Neuronal stem cell (in vitro differentiated cells): ENCODE measurements at regions not wholly inside any gene's neighbourhood (a gene's known extent, or its start where the extent isn't known, plus 50 kb on each side); places are given as distances from the start of the nearest gene placed in this dataset.

ENCODE experiments used
- DNase-seq: peaks from one replicate; pipeline ENCODE4 v3.0.0-alpha.2; 2013; ENCODE audit warnings: low spot score
- H2AFZ ChIP-seq: one replicate; pipeline ENCODE4 v1.6.1; 2013; ENCODE audit warnings: mild to moderate bottlenecking, low read length, inconsistent platforms
- H2AK5ac ChIP-seq: 2 replicates; pipeline ENCODE4 v1.6.1; 2013; ENCODE audit warnings: low read depth, mild to moderate bottlenecking, inconsistent platforms, low read length, moderate library complexity, mixed read lengths
- H2BK120ac ChIP-seq: 2 replicates; pipeline ENCODE4 v1.6.1; 2013; ENCODE audit warnings: low read depth, mild to moderate bottlenecking, inconsistent platforms, low read length, moderate library complexity, mixed read lengths
- H2BK12ac ChIP-seq: one replicate; pipeline ENCODE4 v1.6.1; 2013; ENCODE audit warnings: low read length, inconsistent platforms
- H2BK15ac ChIP-seq: 2 replicates; pipeline ENCODE4 v1.6.1; 2013; ENCODE audit warnings: mild to moderate bottlenecking, low read length, inconsistent platforms, mixed read lengths
- H2BK5ac ChIP-seq: one replicate; pipeline ENCODE4 v1.6.1; 2013; ENCODE audit warnings: inconsistent platforms, mild to moderate bottlenecking, low read length, moderate library complexity
- H3K14ac ChIP-seq: one replicate; pipeline ENCODE4 v1.6.1; 2013; ENCODE audit warnings: low read length, inconsistent platforms
- H3K18ac ChIP-seq: 2 replicates; pipeline ENCODE4 v1.6.1; 2013; ENCODE audit warnings: low read length, inconsistent platforms
- H3K23ac ChIP-seq: 2 replicates; pipeline ENCODE4 v1.6.1; 2013; ENCODE audit warnings: low read depth, mild to moderate bottlenecking, mixed read lengths, low read length, inconsistent platforms; ENCODE audit not compliant: poor library complexity
- H3K27ac ChIP-seq: replicated peaks from 3 replicates; pipeline ENCODE4 v1.5.1; 2013; ENCODE audit warnings: low read length, inconsistent platforms
- H3K27me3 ChIP-seq, 3 experiments: 2 replicates each; pipeline ENCODE4 v1.6.1; 2013; ENCODE audit warnings: low read length in 3 of 3, mild to moderate bottlenecking in 2 of 3, inconsistent platforms in 1 of 3, low read depth in 1 of 3, mixed read lengths in 1 of 3, moderate library complexity in 1 of 3; ENCODE audit not compliant: control insufficient read depth in 3 of 3, insufficient read depth in 3 of 3
- H3K36me3 ChIP-seq, 2 donors: replicated peaks in 1 of 2; 2 replicates each; pipeline ENCODE4 v1.6.1; 2013; ENCODE audit warnings: low read length in 2 of 2; ENCODE audit not compliant: control insufficient read depth in 2 of 2, insufficient read depth in 2 of 2
- H3K4ac ChIP-seq: 2 replicates; pipeline ENCODE4 v1.6.1; 2013; ENCODE audit warnings: inconsistent platforms, mild to moderate bottlenecking, low read length, moderate library complexity
- H3K4me1 ChIP-seq, 2 donors: 1 replicate in 1 of 2; 2 replicates in 1 of 2; pipeline ENCODE4 v1.6.1; 2013; ENCODE audit warnings: low read length in 2 of 2, low read depth in 1 of 2; ENCODE audit not compliant: control insufficient read depth in 2 of 2, insufficient read depth in 1 of 2
- H3K4me2 ChIP-seq: one replicate; pipeline ENCODE4 v1.6.1; 2013; ENCODE audit warnings: mild to moderate bottlenecking, low read length, inconsistent platforms; ENCODE audit not compliant: insufficient read depth, poor library complexity, severe bottlenecking
- H3K4me3 ChIP-seq, 2 donors: 2 replicates each; pipeline ENCODE4 v1.5.1; 2013; ENCODE audit warnings: low read length in 2 of 2, mild to moderate bottlenecking in 2 of 2, inconsistent platforms in 1 of 2, moderate library complexity in 1 of 2
- H3K79me1 ChIP-seq: one replicate; pipeline ENCODE4 v1.6.1; 2013; ENCODE audit warnings: low read depth, mild to moderate bottlenecking, inconsistent platforms, low read length, moderate library complexity
- H3K9ac ChIP-seq: one replicate; pipeline ENCODE4 v1.6.1; 2013; ENCODE audit warnings: mild to moderate bottlenecking, low read depth, low read length, inconsistent platforms; ENCODE audit not compliant: poor library complexity
- H3K9me3 ChIP-seq, 2 donors: replicated peaks in 1 of 2; 2 replicates each; pipeline versions ENCODE3 to v1.6.1; 2013; ENCODE audit warnings: low read length in 2 of 2, mild to moderate bottlenecking in 2 of 2, inconsistent platforms in 1 of 2, low read depth in 1 of 2, mixed read lengths in 1 of 2, moderate library complexity in 1 of 2; ENCODE audit not compliant: control insufficient read depth in 2 of 2, insufficient read depth in 1 of 2
- H4K8ac ChIP-seq: one replicate; pipeline ENCODE4 v1.6.1; 2013; ENCODE audit warnings: low read depth, mild to moderate bottlenecking, inconsistent platforms, low read length, moderate library complexity
- H4K91ac ChIP-seq: one replicate; pipeline ENCODE4 v1.6.1; 2013; ENCODE audit warnings: low read length, low read depth, mild to moderate bottlenecking, inconsistent platforms; ENCODE audit not compliant: poor library complexity
- WGBS, 2 donors: extraction: QIAGEN DNeasy Blood & Tissue Kit; methylation state at CpG; one replicate each; pipeline ENCODE4 v1.1.7; 2013; ENCODE audit warnings: missing lambda C conversion rate in 2 of 2, mixed read lengths in 1 of 2; ENCODE audit not compliant: insufficient read length in 2 of 2, insufficient replicate concordance in 1 of 2; ENCODE audit errors: extremely low coverage in 2 of 2; 5-methylcytosine and 5-hydroxymethylcytosine counted together

GRCh38 chrX:25733148-25733547, 405.0 kb upstream of the MAGEB18 start:
- no peak overlapping the region for H3K4me2 ChIP-seq
- no peak overlapping the region for H2AFZ ChIP-seq
- H3K4me1 ChIP-seq: no peaks in the 10 kb centered on the region
- H4K8ac ChIP-seq: no peak overlapping the region
- no peak for DNase-seq
- no peaks in the 10 kb centered on the region for H3K9me3 ChIP-seq
- H3K36me3 ChIP-seq: no peaks in the 10 kb centered on the region
- H3K9ac ChIP-seq: no peak overlapping the region
- H2AK5ac ChIP-seq: no peak overlapping the region
- WGBS, 2 donors: no CpG with 5 or more reads among the region's 3 CpGs
- H3K18ac ChIP-seq: no peak overlapping the region
- no peak overlapping the region for H3K27ac ChIP-seq
- H3K23ac ChIP-seq: no peak overlapping the region
- no peak overlapping the region for H3K4ac ChIP-seq
- no peak overlapping the region for H4K91ac ChIP-seq
- no peaks in the 10 kb centered on the region for H3K79me1 ChIP-seq
- no peak overlapping the region for H2BK12ac ChIP-seq
- no peak overlapping the region for H2BK120ac ChIP-seq
- H2BK15ac ChIP-seq: no peak overlapping the region
- H3K14ac ChIP-seq: no peak overlapping the region
- no peaks in the 10 kb centered on the region for H3K27me3 ChIP-seq
- H3K4me3 ChIP-seq: no peak overlapping the region
- no peak overlapping the region for H2BK5ac ChIP-seq

DNA sequence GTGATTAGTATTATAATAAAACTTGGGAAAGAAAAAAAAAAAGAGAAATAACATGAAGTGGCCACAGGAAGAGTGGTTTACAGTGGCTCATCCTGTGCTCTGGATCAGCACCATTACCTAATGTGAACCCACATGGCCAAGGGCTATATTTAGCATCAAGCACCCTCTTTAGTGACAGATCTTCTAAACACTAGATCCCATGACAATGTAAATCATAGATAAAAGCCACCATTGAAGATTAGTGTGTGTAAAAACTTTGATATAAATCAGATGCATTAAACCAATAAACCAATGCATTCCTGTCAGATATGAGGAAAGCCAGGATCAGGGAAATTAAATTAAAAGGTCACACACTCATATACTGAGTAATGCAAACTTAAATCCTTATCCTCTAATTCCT, 400.6 kb upstream of the MAGEB18 start:
- Histone ChIP-seq H3K36me3 (no peaks in the 10 kb centered on the region), H4K91ac (no peak overlapping the region), H3K4me3 (no peak overlapping the region), H3K23ac (no peak overlapping the region), H3K4ac (no peak overlapping the region), H3K9me3 (no peaks in the 10 kb centered on the region), H2AFZ (no peak overlapping the region), H4K8ac (no peak overlapping the region), H3K4me2 (no peak overlapping the region), H3K79me1 (no peaks in the 10 kb centered on the region), H2BK120ac (no peak overlapping the region), H3K27me3 (no peaks in the 10 kb centered on the region), H2BK15ac (no peak overlapping the region), H3K14ac (no peak overlapping the region), H3K27ac (no peak overlapping the region), H3K9ac (no peak overlapping the region), H3K4me1 (no peaks in the 10 kb centered on the region), H3K18ac (no peak overlapping the region), H2BK5ac (no peak overlapping the region), H2BK12ac (no peak overlapping the region), H2AK5ac (no peak overlapping the region)
- no peak for DNase-seq

DNA sequence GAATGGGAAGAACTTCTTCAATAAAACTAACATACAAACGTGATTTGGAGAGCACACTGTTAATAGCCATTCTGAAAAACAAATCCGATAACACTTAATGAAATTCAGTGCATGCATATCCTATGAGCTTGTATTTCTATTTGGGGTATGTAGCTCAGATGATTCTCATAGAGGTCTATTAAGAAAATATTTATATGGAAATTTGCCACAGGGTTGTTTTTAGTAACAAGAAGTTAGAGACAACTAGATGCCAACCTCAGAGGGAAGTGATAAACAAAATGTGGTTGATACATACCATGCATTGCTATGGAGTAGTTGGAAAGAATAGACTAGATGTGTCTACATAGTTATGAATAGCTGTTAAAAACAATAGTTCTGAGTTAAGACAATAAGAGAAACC, 395.8 kb upstream of the MAGEB18 start:
- Histone ChIP-seq H3K27ac (no peak overlapping the region), H4K91ac (no peak overlapping the region), H3K18ac (no peak overlapping the region), H2BK5ac (no peak overlapping the region), H2AK5ac (no peak overlapping the region), H3K79me1 (no peaks in the 10 kb centered on the region), H3K4me1 (no peaks in the 10 kb centered on the region), H2BK12ac (no peak overlapping the region), H3K36me3 (no peaks in the 10 kb centered on the region), H4K8ac (no peak overlapping the region), H2AFZ (no peak overlapping the region), H2BK120ac (no peak overlapping the region), H3K23ac (no peak overlapping the region), H3K4me3 (no peak overlapping the region), H3K4ac (no peak overlapping the region), H3K4me2 (no peak overlapping the region), H3K9ac (no peak overlapping the region), H3K9me3 (no peaks in the 10 kb centered on the region), H3K27me3 (no peaks in the 10 kb centered on the region), H3K14ac (no peak overlapping the region), H2BK15ac (no peak overlapping the region)
- no peak for DNase-seq
- no CpG with 5 or more reads among the region's 2 CpGs for WGBS, 2 donors

DNA sequence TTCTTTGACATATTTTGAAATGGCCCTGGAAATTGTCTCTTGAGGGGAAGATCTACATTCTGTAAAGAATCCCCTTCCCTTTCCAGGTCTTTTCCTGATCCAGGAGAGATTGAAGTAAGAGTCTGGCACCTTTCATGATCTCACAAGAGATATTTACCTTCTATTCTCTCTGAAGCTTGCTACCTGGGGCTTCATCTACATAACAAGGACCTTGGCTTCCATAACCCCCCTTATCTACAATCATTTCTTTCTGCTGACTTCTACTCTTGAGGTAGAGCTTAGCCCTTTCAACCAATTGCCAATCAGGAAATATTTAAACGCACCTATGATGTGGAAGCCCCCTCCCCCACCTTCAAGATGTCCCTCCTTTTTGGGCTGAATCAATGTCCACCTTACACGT, 383.7 kb upstream of the MAGEB18 start:
- Histone ChIP-seq H3K9me3 (no peaks in the 10 kb centered on the region), H3K79me1 (no peaks in the 10 kb centered on the region), H3K18ac (no peak overlapping the region), H4K8ac (no peak overlapping the region), H2AK5ac (no peak overlapping the region), H3K23ac (no peak overlapping the region), H3K14ac (no peak overlapping the region), H2BK120ac (no peak overlapping the region), H2BK12ac (no peak overlapping the region), H2BK15ac (no peak overlapping the region), H3K4ac (no peak overlapping the region), H3K4me3 (no peak overlapping the region), H3K27me3 (no peaks in the 10 kb centered on the region), H4K91ac (no peak overlapping the region), H3K9ac (no peak overlapping the region), H3K27ac (no peak overlapping the region), H3K4me1 (no peaks in the 10 kb centered on the region), H3K36me3 (no peaks in the 10 kb centered on the region), H3K4me2 (no peak overlapping the region), H2BK5ac (no peak overlapping the region), H2AFZ (no peak overlapping the region)
- no CpG with 5 or more reads among the region's 2 CpGs for WGBS, 2 donors
- DNase-seq: no peak
